H1 (cell line): ENCODE measurements at regions not wholly inside any gene's neighbourhood (a gene's known extent, or its start where the extent isn't known, plus 50 kb on each side); places are given as distances from the start of the nearest gene placed in this dataset.

Experiments used
- BRCA1 ChIP-seq: IDR thresholded peaks from 2 replicates; pipeline ENCODE4 v1.6.1; 2012; ENCODE audit warnings: low read depth, low read length, improper control_type of control experiment
- EZH2 ChIP-seq: fragments of 200-600 bp; sonication (generic); IDR thresholded peaks from 2 replicates; pipeline ENCODE4 v1.7.1; 2012; ENCODE audit warnings: low read depth, mild to moderate bottlenecking, moderate library complexity, low read length, inconsistent platforms; ENCODE audit not compliant: severe bottlenecking
- GABPA ChIP-seq: IDR thresholded peaks from 2 replicates; pipeline ENCODE4 v1.6.1; 2011; ENCODE audit warnings: mild to moderate bottlenecking, low read length, moderate library complexity, borderline replicate concordance; ENCODE audit not compliant: insufficient read depth
- MAX ChIP-seq: IDR thresholded peaks from 2 replicates; pipeline ENCODE4 v1.6.1; 2012; ENCODE audit warnings: inconsistent platforms
- PHF8 ChIP-seq: fragments of 200-600 bp; sonication (generic); conservative IDR thresholded peaks from 2 replicates; pipeline ENCODE4 v1.7.1; 2012; ENCODE audit warnings: low read depth, mild to moderate bottlenecking, inconsistent platforms, low read length, moderate library complexity
- POLR2A ChIP-seq, 2 experiments: IDR thresholded peaks; 1 replicate in 1 of 2; 2 replicates in 1 of 2; pipeline ENCODE4 v1.6.1; 2011; ENCODE audit warnings: low read depth in 2 of 2, low read length in 2 of 2, mild to moderate bottlenecking in 2 of 2; ENCODE audit errors: control extremely low read depth in 1 of 2
- POLR2AphosphoS5 ChIP-seq: IDR thresholded peaks from 2 replicates; pipeline ENCODE4 v1.6.1; 2011; ENCODE audit warnings: low read depth, low read length
- SIN3A ChIP-seq, 2 experiments: IDR thresholded peaks in 1 of 2; conservative IDR thresholded peaks in 1 of 2; 2 replicates each; pipeline ENCODE4 v1.6.1; 2011 to 2012; ENCODE audit warnings: low read length in 2 of 2, improper control_type of control experiment in 1 of 2, low read depth in 1 of 2, mild to moderate bottlenecking in 1 of 2
- TCF12 ChIP-seq: IDR thresholded peaks from 2 replicates; pipeline ENCODE4 v1.6.1; 2011; ENCODE audit warnings: low read depth, mild to moderate bottlenecking, low read length
- TF ChIP-seq, protein P1 (sequence below), 3 experiments: IDR thresholded peaks; 1 replicate in 2 of 3; 2 replicates in 1 of 3; pipeline versions ENCODE4 v1.5.1 to v1.6.1; 2011; ENCODE audit warnings: low read length in 3 of 3, mild to moderate bottlenecking in 3 of 3, inconsistent platforms in 2 of 3, low read depth in 1 of 3, moderate library complexity in 1 of 3; ENCODE audit not compliant: insufficient read depth in 1 of 3; ENCODE audit errors: control extremely low read depth in 1 of 3
- TF ChIP-seq, protein P2 (sequence below): IDR thresholded peaks from 2 replicates; pipeline ENCODE4 v1.6.1; 2012; ENCODE audit warnings: low read length, inconsistent platforms

DNA sequence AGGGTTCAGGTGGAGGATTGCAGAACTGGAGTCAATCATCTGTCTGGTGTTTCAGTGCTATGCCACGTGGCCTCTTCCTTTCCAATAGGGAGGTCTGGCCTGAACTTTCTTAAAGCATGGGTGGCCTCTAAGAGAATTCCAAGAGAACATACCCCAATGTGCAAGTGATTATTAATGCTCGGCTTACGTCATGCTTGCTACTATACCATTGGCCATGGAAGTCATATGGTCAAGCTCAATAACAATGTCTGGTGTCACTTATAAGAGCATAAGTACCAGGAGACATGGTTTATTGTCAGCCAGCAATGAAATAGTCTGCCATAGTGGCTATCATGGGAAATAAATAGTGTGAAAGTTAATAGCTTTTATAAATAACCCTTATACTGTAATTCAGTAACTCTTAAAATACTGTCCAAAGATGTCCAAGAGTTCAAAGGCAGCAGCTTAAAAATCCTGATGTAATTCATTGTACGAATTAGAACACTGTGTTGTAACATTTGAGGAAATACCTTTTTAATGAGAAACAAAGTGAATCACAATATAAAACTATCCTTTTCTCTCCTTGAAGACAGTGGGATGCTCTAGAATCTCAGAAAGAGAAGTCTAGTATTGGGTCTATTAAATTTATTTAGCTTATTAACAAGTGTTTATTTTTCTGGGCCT is 355.4 kb upstream of the PRR16 start:
- no peak for TF ChIP-seq POLR2AphosphoS5
- TF ChIP-seq POLR2A (IDR thresholded peaks at IDR 0.05; ENCODE audit: control extremely low read depth in 1 of 2, low read depth in 2 of 2, low read length in 2 of 2), result no peak
- TF ChIP-seq, protein P1, sequence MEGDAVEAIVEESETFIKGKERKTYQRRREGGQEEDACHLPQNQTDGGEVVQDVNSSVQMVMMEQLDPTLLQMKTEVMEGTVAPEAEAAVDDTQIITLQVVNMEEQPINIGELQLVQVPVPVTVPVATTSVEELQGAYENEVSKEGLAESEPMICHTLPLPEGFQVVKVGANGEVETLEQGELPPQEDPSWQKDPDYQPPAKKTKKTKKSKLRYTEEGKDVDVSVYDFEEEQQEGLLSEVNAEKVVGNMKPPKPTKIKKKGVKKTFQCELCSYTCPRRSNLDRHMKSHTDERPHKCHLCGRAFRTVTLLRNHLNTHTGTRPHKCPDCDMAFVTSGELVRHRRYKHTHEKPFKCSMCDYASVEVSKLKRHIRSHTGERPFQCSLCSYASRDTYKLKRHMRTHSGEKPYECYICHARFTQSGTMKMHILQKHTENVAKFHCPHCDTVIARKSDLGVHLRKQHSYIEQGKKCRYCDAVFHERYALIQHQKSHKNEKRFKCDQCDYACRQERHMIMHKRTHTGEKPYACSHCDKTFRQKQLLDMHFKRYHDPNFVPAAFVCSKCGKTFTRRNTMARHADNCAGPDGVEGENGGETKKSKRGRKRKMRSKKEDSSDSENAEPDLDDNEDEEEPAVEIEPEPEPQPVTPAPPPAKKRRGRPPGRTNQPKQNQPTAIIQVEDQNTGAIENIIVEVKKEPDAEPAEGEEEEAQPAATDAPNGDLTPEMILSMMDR (IDR thresholded peaks at IDR 0.05; ENCODE audit: control extremely low read depth in 1 of 3, insufficient read depth in 1 of 3, low read depth in 1 of 3, low read length in 3 of 3), result no peak
- TF ChIP-seq BRCA1, result no peak
- TF ChIP-seq PHF8, result no peak
- no peak for TF ChIP-seq GABPA
- no peak for TF ChIP-seq MAX
- TF ChIP-seq, protein P2, sequence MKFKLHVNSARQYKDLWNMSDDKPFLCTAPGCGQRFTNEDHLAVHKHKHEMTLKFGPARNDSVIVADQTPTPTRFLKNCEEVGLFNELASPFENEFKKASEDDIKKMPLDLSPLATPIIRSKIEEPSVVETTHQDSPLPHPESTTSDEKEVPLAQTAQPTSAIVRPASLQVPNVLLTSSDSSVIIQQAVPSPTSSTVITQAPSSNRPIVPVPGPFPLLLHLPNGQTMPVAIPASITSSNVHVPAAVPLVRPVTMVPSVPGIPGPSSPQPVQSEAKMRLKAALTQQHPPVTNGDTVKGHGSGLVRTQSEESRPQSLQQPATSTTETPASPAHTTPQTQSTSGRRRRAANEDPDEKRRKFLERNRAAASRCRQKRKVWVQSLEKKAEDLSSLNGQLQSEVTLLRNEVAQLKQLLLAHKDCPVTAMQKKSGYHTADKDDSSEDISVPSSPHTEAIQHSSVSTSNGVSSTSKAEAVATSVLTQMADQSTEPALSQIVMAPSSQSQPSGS, result no peak
- no peak for TF ChIP-seq EZH2
- TF ChIP-seq SIN3A (conservative IDR thresholded peaks at IDR 0.05 in 1 of 2, IDR thresholded peaks at IDR 0.05 in 1 of 2; ENCODE audit: low read depth in 1 of 2, low read length in 2 of 2), result no peak
- TF ChIP-seq TCF12, result no peak
